ENCODE measurements at regions not wholly inside any gene's neighbourhood (a gene's known extent, or its start where the extent isn't known, plus 50 kb on each side); places are given as distances from the start of the nearest gene placed in this dataset.

- TF ChIP-seq, protein P1, sequence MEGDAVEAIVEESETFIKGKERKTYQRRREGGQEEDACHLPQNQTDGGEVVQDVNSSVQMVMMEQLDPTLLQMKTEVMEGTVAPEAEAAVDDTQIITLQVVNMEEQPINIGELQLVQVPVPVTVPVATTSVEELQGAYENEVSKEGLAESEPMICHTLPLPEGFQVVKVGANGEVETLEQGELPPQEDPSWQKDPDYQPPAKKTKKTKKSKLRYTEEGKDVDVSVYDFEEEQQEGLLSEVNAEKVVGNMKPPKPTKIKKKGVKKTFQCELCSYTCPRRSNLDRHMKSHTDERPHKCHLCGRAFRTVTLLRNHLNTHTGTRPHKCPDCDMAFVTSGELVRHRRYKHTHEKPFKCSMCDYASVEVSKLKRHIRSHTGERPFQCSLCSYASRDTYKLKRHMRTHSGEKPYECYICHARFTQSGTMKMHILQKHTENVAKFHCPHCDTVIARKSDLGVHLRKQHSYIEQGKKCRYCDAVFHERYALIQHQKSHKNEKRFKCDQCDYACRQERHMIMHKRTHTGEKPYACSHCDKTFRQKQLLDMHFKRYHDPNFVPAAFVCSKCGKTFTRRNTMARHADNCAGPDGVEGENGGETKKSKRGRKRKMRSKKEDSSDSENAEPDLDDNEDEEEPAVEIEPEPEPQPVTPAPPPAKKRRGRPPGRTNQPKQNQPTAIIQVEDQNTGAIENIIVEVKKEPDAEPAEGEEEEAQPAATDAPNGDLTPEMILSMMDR (IDR thresholded peaks at IDR 0.05) = no peak
- no peak for TF ChIP-seq POLR2A (IDR thresholded peaks at IDR 0.05)
Measured at GRCh38 chr14:56390859-56391258, 188.7 kb upstream of the TMEM260 start.

All from heart left ventricle (tissue), 13 donors.